GM21737 (cell line): ENCODE measurements at regions not wholly inside any gene's neighbourhood (a gene's known extent, or its start where the extent isn't known, plus 50 kb on each side); places are given as distances from the start of the nearest gene placed in this dataset.
A peak's percentile ranks its signal among the peaks of the same experiment; 100 is the strongest.
"Not testable (repeated sequence)": the region's sequence is repeated elsewhere in the genome, so short reads cannot be mapped to it uniquely, and the experiment has no call there.

Experiments used
- ATAC-seq: cut with Tn5 transposase; IDR thresholded peaks from one replicate; pipeline ENCODE4 v1.9.1; 2021; ENCODE audit warnings: mild to moderate bottlenecking, moderate library complexity; ENCODE audit not compliant: unreplicated experiment

DNA sequence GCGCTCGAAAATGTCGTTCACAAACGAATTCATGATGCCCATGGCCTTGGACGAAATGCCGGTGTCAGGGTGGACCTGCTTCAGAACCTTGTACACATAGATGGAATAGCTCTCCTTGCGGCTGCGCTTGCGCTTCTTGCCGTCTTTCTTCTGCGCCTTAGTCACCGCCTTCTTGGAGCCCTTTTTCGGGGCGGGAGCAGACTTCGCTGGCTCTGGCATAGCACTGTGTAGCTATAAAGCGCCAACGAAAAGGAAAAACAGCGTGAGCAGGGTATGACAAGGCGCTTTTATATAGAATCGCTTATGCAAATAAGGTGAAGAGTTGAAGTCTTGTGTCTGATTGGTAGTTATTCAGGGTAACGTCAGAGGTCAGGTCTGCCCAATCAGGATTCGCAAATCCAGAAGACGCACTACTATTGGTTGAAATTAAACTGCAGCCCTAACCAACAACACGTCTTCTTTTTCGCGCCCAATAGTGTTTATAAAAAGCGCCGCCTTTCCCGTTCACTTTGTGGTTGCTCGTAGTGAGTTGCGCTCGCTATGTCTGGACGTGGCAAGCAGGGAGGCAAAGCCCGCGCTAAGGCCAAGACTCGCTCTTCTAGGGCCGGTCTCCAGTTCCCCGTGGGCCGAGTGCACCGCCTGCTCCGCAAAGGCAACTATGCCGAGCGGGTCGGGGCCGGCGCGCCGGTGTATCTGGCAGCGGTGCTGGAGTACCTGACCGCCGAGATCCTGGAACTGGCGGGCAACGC lies 114.8 kb upstream of the PRSS16 start:
- ATAC-seq: peak; percentile 70

DNA sequence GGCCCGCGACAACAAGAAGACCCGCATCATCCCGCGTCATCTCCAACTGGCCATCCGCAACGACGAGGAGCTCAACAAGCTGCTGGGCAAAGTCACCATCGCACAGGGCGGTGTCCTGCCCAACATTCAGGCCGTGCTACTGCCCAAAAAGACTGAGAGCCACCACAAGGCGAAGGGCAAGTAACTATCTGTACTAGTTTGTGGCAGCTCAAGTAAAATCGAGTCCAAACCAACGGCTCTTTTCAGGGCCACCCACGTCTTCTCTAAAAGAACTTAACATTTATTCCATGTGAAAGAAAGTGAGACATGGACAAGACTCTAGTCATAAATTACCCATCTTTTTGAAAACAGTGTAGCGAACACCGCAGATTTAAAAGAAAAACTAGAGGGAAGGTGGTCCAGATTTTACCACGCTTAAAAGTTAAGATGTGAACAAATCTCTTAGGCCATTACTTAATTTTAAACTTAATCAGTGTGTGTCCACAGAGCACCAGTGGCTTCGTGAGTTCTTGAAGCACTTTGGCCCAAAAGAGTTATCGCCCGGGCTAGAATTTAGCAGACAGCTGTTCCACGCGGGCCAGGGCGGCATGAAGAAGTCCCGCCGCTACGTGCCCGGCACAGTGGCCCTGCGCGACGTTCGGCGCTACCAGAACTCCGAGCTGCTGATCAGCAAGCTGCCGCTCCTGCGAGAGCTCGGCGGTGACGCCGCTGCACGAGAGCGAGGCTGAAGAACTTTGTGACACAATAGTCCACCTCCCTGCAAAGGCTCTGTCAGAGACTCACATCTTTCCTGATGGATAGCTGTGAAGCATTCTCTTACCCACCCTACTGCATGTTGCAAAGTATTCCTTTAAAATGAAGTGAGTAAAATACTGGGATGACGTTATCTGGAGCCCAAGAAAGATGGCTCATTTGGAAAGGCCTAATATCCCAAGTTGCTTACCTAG lies 113.9 kb upstream of the PRSS16 start:
- ATAC-seq: peak; percentile 20

GRCh38 chr6:27135087-27135657 lies 112.3 kb upstream of the PRSS16 start:
- ATAC-seq: no peak

GRCh38 chr6:27136077-27136644 lies 111.3 kb upstream of the PRSS16 start:
- no peak for ATAC-seq

DNA sequence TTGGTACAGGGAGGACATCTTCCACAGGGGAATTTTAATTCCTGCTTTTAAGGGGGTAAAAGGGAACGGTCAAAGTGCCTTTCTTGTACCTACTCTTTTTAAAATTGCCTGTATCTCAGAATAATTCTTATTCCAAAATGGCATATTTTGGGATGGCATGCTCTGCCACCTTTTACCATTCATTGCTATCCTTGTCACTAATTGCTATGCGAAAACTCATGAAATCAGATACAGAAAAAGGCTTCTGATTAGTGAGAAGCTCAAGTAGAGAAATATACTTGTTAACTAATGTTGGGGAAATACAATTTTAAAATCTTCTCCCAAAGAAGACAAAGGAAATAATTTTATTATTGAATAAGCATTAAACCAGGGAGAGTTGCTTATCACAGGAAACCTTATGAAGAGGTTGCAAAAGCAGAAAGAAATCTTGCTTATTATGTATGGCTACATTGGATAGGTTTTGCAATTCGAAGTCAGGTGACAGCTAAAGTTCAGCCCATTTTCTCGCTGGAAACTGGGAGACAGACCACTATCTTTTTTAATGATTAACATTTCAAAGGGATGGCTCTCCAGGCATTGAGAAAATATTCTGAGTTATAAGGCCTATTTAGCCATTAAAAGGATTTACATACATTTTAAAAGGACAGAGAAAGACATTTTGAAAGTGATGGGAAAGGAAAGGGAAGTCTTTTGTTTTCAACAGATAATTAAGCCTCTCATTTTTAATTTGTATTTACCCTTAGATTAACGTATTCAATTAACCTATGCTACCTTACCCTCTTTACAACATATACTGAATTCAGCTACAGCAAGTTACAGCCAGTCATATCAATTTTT lies 110.3 kb upstream of the PRSS16 start:
- no peak for ATAC-seq

DNA sequence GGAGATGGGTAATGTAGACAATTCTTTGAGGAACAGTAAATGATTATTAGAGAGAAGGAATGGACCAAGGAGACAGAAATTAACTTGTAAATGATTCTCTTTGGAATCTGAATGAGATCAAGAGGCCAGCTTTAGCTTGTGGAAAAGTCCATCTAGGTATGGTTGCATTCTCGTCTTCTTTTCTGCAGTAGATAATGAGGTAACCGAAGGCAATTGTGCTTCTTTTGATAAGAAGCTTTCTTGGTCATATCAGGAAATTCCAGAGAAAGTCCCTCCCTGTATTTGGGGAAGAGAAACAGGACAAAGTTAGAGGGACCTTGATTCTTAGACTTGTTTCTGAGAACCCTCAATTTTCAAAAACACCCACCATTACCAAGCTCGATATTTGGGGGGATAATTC lies 109.1 kb upstream of the PRSS16 start:
- ATAC-seq: no peak

DNA sequence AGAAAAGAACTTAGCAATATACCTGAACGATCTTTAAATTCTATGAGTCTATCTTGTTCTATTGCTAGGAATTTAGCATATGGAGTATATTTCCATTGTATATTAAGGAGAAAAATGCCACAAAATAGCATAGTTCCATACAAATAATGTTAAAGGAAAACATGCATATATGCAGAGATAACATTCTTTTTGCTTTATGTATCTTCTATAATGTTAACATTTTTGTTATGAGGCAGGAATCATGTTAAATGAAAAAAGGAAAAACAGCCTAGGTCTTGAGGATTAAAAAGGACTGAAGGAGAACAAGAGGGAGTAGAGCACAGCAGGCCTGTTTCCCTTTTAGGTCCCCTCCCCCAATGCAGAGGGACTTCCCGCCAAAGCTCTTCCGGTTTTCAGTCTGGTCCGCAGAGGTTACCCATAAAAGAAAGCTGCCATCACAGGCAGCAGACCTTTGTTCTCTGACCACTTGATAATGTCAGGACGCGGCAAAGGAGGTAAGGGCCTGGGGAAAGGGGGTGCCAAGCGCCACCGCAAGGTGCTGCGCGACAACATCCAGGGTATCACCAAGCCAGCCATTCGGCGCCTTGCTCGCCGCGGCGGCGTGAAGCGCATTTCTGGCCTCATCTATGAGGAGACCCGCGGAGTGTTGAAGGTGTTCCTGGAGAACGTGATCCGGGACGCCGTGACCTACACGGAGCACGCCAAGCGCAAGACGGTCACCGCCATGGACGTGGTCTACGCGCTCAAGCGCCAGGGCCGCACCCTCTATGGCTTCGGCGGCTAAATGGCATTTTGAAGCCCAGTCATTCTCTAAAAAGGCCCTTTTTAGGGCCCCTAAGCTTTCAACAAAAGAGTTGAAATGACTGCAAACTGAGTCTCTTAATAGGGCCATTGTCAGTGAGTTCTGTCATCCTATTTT lies 108.4 kb upstream of the PRSS16 start:
- peak; percentile 51 for ATAC-seq

GRCh38 chr6:27139756-27140579 lies 107.5 kb upstream of the PRSS16 start:
- ATAC-seq: peak; percentile 9

GRCh38 chr6:27140999-27141528 lies 106.4 kb upstream of the PRSS16 start:
- ATAC-seq: no peak

GRCh38 chr6:27141529-27142015 lies 105.9 kb upstream of the PRSS16 start:
- ATAC-seq: no peak

DNA sequence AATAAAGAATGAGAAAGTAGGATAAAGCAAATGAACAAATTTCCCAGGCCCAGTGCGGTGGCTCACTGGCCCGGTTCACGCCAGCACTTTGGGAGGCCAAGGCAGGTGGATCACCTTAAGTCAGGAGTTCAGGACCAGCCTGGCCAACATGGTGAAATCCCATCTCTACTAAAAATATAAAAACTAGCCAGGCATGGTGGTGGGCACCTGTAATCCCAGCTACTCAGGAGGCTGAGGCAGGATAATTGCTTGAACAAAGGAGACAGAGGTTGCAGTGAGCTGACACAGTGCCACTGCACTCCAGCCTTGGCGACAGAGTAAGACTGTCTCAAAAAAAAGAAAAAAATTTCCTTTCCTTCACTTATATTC lies 104.5 kb upstream of the PRSS16 start:
- ATAC-seq: not testable (repeated sequence)

- no peak for ATAC-seq
Measured at GRCh38 chr6:27143474-27144026, 104.0 kb upstream of the PRSS16 start.

DNA sequence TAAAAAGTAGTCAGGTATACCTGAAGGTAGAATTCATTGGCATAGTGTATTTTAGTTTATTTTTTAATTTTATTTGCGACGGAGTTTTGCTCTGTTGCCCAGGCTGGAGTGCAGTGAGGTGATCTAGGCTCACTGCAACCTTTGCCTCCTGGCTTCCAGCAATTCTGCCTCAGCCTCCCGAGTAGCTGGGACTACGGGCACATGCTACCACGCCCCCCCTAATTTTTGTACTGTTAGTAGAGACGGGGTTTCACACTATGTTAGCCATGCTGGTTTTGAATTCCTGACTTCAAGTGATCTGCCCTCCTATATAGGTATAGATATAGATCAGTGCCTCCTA lies 102.8 kb upstream of the PRSS16 start:
- no peak for ATAC-seq

- peak; percentile 27 for ATAC-seq
Measured at GRCh38 chr6:27145731-27146455, 101.6 kb upstream of the PRSS16 start.

DNA sequence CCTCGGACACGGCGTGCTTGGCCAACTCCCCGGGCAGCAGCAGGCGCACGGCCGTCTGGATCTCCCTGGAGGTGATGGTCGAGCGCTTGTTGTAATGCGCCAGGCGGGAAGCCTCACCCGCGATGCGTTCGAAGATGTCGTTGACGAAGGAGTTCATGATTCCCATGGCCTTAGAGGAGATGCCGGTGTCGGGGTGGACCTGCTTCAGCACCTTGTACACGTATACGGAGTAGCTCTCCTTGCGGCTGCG lies 101.1 kb upstream of the PRSS16 start:
- not testable (repeated sequence) for ATAC-seq

GRCh38 chr6:27146706-27147505 lies 100.6 kb upstream of the PRSS16 start:
- peak; percentile 58 for ATAC-seq

DNA sequence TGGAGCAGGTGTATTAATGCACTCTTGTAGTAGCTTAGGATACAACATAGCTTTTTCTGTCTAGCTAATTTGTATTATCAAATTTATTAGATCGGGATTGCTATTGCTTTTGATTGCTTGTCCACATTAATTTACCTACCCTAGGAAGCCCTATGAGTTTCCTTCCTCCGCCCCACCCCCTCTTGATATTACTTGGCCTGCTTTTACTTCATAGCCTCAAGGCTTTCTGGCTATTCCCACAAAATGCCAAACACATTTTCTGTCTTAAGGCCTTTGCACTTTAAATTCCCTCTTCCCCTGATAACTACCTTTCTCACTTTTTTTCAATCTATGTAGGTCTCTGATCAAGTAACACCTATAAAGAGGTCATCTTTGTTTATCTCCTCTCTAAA lies 99.1 kb upstream of the PRSS16 start:
- ATAC-seq: no peak
